HG03571 (cell line): ENCODE measurements at regions not wholly inside any gene's neighbourhood (a gene's known extent, or its start where the extent isn't known, plus 50 kb on each side); places are given as distances from the start of the nearest gene placed in this dataset.
"Not testable (repeated sequence)": the region's sequence is repeated elsewhere in the genome, so short reads cannot be mapped to it uniquely, and the experiment has no call there.

Experiments
- ATAC-seq: cut with Tn5 transposase; IDR thresholded peaks from one replicate; pipeline ENCODE4 v1.9.1; 2021; ENCODE audit not compliant: unreplicated experiment

DNA sequence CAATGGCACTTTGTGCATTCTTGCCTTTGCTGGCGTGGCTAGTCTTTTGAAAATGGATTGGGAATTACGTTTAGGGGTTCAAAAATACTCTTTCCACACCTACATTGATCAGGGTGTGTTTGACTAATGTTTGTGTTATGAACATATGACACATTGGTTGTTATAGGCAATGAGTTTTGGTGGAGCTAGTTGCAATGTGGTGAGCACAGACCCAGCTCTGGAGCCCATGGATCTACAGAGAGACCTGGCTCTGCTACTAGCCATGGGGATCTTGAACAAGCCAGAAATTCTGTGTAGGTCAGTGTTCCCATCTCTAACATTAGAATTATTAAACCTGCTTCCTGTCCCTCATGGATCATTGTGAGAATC, 222.4 kb upstream of the UBL3 start:
- no peak for ATAC-seq

DNA sequence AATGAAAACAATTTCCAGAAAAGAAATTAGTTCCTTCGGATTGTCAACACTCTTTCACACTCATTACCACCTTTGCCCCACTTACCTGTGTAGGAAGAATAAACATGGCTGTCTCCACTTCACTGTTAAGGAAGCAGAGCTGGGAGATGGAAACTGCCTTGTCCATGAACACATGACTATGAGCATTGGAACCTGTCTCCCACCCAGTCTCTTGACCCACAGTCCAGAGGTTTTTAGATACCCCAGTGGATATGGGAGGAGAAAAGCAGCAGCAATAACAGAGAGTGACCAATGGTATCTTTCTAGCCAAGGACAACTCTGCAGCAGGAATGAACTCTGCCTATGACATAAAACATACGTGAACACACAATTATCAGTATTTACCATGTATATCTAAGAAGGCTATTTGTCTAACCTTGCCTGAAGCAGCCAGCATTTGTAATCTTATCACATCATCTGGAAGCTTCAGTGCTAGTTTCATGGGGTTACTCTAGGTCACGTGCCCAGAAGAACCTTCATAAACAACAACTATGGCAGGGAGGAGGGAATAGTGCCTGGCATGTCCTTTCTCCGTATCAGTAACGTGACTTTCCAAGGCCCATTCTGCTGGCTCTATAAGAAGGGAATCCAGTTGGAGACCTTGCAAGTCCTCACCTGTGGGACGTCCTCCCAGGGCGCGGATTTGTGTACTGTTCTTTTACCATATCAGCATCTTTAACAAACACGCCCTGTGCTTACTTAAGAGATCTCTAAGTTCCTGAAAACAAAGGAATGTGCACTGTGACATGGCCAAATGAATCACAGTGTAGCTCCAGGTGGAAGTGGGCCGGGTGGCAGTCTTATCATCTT, 221.8 kb upstream of the UBL3 start:
- no peak for ATAC-seq

DNA sequence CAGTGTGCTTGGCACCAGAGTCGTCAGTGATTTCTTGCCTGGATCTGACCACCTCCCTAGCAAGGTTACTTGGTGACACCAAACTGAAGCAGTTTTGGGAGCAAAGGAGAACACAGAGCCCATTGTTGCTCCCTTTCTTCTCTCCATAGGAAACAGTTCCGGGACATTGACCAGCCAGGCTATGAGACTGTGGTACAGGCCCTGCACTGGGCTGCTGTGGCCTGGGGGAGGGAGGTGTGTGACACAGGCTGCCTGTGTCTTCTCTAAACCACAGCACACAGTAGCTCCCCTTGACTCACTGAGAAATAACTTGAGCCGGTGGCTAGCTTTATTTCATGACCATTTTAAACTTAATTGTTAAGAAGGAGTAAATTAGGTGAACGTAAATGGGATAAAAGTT, 214.8 kb upstream of the UBL3 start:
- no peak for ATAC-seq

DNA sequence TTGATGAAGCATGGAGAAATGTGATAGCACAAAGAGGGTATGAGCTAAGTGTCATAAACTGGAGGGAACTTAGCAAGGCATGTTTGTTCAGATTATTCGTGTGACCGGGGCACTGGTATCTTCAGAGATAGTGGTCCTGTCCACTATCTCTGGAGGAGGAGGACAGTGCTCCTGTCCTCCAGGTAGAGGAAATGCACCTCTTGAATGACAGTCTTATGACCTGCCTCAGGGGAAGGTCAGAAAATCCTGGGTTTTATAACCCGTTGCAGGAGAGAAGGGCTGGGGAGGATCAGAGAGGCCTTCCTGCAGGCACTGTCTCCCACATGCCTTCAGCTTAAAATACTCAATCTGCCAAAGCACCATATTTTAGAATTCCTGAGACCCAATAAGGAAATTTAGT, 213.5 kb upstream of the UBL3 start:
- ATAC-seq, result no peak

DNA sequence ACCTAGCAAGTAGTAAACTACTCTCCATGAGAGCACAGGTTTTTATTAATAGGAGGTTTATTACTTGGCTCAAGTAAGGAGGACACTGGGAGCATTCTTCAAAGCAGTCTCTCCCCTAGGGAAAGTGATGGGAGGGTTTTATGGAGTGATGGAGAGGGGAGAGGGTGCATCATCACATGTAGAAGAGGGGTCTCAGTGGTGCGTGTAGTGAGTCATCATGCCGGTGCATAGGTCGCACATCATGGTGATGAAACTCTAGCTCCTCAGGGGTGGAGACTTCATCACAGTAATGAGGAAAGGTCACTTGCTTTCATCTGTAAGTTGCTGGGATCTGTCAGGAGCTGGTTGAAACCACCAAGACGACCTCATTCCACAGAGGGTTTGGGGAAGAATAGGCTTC, 210.8 kb upstream of the UBL3 start:
- ATAC-seq, result no peak

DNA sequence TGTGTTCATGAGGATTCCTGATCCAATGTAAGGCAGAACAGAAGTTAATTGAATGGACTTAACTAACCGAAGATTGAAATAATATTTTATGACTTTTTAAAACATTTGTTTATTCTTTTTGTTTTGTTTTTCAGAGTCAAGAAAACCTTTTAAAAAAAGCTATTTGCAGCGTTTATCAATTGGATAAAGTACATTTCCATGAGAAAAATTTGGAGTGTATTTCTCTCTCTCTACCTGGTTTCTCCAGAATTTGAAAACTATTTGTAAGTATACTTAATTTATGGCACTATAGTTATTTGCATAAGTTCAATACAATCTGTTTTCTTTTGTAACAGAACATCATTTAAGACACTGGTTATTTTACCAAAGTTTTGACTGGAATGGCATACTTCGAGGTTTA, 208.0 kb upstream of the UBL3 start:
- ATAC-seq, result no peak

DNA sequence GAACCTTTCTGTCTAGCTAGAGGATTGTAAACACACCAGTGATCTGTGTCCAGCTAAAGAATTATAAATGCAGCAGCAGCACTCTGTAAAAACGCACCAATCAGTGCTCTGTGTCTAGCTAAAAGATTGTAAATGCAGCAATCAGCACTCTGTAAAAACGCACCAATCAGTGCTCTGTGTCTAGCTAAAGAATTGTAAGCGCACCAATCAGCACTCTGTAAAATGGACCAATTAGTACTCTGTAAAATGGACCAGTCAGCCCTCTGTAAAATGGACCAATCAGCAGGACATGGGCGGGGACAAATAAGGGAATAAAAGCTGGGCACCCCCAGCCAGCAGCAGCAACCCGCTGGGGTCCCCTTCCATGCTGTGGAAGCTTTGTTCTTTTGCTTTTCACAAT, 204.1 kb upstream of the UBL3 start:
- ATAC-seq, result not testable (repeated sequence)

DNA sequence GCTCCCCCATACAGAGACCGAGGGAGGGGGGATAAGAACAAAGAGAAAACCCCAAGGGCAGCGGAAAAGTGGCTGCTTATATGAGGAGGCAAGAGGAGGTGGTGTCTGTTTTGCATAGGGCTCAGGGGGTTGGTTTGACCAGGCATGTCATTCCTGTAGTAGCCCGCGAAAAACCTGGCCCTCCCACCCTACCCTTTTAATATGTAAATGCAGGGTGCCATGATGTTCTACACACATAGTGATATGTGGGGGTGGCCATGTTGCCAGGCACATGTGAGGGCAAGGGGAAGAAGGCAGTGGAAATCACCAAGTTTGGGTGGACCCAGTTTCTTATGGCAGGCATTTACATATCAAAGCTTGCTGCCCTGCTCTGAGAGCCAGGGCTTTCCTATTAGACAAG, 203.5 kb upstream of the UBL3 start:
- no peak for ATAC-seq

DNA sequence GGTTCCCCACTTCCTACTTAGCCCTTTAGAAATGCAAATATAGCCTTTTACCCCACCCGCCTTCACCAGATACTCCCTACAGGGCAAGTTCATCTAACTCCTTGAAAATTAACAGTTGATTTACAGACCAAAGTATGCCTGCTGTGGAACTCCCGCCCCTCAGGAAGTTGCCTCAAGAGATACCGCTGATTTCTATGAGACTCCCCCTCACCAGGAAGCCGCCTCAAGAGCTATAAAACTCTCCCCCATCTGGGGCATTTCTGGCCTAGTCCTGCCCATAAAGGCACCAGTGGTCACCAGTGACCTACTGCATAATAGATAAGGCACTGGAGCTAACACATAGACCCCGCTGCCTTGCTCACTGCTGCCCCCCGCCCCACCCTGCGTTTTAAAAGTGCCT, 201.7 kb upstream of the UBL3 start:
- no peak for ATAC-seq

DNA sequence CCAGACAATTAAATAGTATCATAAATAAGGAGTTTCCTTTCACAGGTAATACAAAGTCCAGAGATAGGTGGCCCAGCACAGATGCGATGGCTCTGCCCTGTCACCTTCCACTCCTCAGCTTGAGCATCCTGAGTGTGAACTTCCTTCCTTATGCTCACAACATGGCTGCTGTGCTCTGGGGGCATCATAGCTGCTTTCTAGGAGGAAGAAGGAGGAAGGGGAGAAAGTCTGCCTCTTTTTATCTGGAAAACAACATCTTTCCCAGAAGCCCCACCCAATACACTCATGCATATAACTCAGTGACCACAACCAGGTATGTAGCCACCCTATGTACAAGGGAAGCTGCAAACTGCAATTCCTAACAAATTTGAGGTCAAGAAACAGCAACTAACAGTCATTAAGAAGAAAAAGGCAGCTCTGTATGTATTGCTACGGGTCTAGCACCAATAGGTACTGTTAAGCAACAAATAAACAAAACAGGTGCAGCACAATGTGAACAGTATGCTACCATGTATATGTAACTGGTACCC, 201.2 kb upstream of the UBL3 start:
- no peak for ATAC-seq

DNA sequence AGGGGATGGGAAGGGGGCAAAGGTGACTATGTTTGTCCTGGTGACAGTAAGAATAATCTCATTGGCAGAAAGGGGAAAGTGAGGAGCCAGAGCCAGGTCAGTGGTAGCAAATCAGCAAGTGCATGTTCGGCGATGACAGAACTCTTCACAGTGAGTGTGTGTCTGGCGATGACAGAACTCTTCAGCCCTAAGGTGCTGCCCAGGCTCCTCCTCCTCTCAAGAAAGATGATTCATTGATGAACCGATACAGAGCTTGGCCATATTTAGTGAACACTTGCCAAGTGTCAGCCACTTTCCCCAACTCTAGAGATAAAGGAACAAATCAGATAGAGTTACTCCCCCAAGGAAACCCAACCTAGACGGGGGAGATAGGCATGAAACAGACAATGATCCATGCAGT, 199.3 kb upstream of the UBL3 start:
- no peak for ATAC-seq

DNA sequence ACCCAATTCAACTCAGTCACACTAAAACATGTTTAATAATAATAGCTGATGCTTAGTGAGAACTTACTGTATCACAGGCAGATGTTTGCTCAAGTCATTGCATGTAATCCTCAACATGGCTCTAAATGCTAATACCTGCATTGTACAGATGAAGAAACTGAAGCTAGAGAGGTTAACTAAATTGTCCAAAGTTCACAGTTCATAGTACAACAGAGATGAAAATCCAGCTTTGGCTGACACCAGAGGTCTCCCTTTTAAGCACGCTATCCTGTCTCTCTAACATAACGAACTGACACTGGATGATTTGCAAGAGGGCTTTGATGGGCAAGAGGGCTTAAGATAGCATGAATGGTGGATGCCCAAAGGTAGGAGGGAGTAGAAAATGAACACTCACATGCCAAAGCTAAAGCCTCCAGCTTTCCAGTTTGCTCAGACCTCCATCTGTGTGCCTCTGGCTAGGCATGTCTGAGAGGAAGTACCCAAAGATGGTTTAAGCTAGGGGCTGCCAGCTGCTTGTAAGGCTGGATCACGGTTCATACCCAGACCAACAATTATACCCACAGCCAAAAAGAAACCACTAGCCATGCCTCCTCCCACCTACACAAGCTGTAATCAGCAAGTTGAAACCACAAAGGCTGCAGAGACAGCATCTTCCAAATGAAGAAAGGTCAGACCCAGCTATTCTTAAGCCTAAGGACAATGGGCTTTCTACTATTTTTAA, 196.9 kb upstream of the UBL3 start:
- no peak for ATAC-seq

DNA sequence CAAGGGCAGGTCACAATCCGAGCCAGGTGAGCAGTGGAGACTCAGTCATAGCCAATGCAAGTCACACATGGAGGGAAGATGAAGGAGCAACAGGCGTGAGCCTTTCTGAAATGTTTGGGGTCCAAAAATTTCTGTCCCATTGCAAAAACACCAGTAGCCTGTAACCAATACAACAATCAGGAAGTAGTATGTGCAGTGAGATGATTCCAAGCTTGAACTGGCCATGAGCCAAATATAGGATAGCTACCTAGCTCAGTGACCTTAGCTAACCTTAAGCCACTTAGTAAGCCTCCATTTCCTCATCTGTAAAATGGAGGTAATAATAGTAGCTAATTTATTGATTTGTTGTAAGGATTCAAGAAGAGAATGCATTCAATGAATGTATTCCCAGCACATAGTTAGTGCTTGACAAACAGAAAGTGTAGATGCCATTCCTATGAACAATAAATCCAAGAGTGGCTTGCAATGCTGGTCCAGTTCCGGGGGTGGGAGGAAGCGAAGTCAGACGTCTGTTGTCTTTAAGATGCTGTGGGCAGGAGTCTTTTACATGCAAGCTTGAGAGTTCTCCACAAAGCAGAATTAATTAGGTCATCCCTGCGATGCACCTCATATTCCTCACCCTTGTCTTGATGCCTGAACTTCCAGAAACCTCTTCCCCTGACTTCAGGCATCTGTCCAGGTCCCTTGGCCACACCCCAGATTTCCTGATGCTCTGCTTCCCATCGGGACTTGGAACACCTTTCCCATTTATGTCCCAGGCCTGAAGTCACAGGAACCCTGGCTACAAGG, 195.7 kb upstream of the UBL3 start:
- ATAC-seq, result no peak

DNA sequence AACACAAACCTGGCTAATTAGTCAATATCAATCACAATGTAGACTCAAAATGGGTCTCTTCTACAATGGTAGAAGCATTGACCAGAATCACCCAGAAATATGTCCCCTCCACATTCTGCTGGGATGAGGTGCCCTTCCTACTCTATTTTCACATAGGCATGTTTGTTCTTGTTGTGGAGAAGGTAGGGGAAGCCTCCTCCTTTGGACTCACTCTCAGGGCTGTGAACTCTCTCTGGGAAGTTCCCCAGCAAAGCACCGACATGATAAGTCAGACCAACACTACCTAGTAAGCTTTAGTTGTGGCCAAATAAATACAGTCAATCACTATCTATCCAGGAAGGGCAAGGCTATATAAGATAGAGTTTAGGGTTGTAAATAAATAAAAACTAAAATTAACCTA, 194.5 kb upstream of the UBL3 start:
- ATAC-seq, result no peak

DNA sequence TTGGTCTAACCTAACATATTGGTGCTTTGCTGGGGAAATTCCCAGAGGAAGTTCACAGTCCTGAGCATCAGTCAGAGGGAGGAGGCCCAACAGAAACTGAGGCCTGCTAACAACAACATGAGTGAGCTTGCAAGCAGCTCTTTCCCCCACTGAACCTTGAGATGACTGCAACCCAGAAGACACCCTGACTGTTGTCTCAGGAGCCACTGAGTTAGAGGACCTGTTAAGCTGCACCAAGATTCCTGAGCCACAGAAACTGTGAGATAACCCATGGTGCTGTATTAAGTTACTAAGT, 193.2 kb upstream of the UBL3 start:
- no peak for ATAC-seq

DNA sequence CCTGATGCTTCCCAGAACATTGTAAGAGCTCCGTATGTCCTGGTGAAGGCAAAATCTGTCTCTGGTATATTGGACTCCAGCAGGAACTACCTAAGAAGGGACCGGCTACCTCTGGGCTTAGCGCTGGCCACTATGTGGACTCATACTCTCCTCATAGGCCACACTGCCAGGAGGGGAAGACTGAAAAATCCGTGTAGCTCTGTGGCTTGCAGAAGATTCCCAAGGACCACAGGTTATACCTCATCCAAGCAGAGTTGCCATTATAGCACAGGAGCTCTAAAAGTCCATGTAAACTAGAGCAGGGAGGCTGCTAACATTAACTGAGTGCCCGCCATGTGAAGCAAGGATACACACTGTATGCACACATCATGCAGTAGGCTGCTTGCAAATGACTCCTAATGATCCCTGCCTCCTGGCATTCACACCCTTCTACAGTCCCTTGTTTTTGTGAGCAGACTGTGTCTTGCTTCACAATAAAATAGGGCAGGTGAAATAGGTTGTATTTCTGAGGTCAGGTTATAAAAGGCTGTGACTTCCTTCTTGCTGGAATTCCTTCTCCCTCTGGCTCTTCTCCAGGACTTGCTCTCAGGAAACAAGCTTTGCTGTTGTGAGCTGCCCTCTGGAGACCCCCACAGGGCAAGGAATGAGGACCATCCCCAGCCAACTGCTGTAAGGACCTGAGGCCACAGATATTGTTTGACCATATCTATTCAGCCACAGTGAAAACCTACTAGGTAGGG, 192.6 kb upstream of the UBL3 start:
- no peak for ATAC-seq

DNA sequence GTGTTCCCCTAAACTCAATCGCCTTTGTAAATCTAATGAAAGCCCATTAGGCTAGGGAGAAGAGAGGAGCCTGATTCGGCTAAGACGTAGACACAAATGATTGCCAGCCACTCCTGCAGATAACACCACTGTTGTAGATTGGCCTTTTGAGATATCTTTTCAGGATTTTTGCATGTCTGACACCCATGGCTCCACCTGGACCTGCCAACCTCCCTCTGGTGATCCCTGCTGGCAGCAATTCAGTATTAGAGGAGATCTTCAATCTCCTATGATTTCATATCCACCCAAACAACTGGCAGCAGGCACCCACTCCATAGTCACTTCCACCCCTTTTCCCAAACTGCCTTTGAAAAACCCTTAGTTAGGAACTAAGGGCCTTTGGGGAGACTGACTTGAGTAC, 191.9 kb upstream of the UBL3 start:
- ATAC-seq, result no peak

DNA sequence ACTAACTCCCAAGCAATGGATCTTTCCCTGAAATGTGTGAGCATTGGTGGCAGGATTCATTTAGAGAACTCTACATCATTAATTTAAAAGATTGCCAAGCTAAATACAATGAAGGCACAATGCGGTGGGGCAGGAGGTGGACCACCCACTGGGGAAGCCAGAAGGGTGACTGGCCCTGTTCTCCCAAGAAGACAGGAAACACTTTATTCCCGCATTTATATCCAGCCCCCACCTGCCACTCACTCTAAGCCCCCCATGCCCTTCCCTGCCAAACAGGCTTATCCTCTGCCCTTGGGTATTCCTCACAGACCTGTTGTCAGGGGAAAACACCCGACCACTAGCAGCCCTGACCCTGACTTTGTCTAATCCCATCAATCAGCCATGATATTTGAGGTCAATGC, 189.1 kb upstream of the UBL3 start:
- no peak for ATAC-seq

DNA sequence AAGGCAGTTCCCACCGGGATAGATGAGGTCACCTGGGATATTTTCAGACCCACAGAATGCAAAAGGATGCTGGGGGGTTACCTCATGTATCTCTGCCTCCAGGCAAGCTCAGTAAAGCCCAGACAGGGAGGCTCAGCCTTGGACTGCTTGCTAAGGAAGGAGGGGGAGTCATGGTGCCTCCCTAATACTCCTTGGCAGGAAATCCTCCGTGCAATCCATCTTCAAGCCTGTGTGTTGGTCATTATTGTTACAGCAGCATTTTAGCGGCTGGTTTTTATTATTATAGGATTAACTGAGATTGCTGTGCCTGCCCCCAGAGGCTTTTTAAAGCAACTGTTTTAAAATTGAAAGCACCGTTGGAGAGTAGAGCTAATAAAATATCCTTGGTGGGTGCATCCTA, 188.5 kb upstream of the UBL3 start:
- ATAC-seq, result no peak

DNA sequence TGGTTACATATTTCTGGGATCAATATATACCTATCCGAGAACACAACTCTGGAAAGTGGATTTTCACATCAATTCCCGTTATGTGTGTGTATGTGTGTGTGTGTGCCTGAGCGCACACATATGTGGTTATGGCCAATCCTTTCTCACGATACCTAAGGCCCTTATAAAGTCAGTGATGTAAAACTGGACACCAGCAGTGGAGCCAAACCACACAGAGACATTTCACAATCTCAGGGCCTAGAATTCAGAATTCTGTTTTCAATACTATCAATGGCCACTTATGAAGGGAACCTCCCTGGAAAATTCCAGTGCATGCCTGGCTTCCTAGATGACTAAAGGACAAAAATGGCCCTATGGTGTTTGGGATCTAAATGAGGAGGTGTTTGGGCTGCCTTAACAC, 187.3 kb upstream of the UBL3 start:
- ATAC-seq, result no peak

DNA sequence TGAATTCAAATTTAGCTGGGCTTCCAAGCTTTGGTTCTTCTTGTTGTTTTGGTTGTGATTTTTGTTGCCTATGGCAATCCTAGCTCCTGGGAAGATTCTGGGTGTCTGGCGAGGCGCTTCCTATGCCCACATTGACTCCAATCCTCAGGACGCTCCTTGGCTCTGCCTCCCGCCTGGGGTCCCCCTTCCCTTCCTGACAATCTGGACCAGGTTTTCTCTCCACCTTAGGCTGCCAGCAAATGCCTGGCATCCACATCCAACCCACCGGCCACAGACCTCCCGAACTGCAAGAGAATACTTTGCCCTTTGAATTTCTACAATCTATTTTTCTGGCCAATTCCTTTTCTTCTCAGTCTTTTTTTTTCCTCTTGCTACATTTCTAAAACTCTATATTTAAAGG, 186.9 kb upstream of the UBL3 start:
- no peak for ATAC-seq
